HG03460 (cell line): ENCODE measurements at regions not wholly inside any gene's neighbourhood (a gene's known extent, or its start where the extent isn't known, plus 50 kb on each side); places are given as distances from the start of the nearest gene placed in this dataset.
"Not testable (repeated sequence)": the region's sequence is repeated elsewhere in the genome, so short reads cannot be mapped to it uniquely, and the experiment has no call there.

Experiments used
- ATAC-seq: cut with Tn5 transposase; IDR thresholded peaks from one replicate; pipeline ENCODE4 v1.9.1; 2021; ENCODE audit not compliant: unreplicated experiment

DNA sequence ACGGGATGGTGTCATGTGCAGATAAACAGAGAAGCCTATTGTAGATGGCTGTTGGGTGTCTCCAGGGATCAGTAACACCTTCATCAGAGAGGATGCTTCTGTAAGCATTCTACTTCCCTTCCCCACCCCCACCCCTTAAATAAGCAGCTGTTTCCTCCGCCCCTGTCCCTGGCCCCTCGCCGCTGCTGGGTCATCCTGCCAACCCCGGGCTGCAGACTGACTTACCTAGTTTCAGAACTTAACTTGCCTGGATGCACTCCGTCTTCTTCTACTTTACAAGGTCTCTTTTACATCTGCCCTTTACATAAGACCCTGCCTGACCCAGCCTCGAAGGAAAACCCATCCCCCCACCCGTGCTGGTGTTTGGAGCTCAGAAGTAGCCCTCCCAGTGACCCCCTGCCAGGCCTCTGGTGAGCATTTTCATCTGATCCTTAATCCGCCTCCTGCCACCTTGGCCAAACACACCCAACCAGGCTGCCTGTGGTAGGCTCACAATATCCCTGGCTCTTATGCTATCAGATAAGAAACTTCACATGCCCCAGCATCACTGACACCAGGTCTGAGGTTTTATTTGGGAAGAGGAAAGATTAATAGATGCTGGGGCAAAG, 103.0 kb upstream of the HES1 start:
- ATAC-seq = no peak

DNA sequence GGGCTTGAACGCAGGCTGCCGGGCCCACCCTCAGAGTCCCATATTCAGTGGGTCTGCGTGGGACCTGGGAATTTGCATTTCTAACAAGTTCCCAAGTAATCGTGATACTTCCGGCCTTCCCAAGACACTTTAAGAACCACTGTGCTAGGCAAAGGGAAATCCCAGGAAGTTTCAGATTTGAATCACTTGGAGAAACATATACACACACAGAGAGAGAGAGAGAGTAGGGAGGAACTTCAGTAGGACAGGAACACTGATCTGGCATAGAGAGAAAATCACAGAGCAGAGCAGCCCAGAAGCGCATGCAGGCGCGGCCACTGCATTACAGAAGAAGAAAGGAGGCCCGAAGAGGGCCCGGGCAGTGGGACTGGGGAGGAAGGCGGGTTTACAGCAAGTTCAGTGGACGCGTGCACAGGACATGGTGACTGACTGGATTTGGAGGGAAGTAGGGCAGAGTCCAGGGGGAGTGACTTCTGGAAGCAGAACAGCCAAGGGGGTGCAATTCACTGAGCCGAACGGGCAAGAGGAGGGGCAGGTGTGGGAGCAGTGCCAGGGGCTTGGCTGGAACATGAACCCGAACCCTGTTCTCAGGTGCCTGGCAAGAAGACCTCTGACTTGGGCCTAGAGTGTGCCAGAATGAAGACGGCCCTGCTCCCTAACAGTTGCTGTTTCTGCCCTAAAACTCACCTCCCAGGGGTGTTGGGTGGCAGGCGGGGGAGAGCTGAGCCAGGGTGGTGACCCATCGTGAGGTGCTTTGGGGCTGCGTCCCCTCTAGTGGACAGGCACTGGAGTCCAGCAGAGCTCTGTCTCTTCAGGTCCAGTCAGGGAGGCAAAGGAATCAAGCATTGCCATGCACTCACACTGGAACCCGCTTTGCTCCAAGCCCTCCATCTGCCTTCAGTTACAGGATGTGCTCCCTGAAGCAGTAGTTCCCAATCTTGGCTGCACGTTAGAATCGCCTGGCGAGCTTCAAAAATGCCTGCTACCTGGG, 101.3 kb upstream of the HES1 start:
- no peak for ATAC-seq

- no peak for ATAC-seq
These were observed 100.4 kb upstream of the HES1 start for GRCh38 chr3:194035406-194036138.

DNA sequence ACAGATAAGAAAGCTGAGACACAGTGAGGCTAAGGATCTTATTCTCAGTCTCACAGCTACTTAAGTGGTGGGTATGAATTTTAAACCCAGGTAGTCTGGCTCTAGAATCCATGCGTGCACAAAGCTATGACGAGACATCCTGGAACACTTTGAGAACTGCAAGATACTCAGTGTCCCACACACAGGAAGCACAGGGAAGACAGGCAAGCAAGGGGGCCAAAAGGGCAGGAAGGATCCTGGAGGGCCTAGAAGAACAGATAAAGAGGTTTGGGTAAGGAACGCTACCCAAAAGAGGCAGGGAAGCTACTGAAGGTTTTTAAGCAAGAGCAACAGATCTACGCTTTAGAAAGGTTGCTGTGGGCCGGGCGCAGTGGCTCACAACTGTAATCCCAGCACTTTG, 99.1 kb upstream of the HES1 start:
- ATAC-seq = no peak

DNA sequence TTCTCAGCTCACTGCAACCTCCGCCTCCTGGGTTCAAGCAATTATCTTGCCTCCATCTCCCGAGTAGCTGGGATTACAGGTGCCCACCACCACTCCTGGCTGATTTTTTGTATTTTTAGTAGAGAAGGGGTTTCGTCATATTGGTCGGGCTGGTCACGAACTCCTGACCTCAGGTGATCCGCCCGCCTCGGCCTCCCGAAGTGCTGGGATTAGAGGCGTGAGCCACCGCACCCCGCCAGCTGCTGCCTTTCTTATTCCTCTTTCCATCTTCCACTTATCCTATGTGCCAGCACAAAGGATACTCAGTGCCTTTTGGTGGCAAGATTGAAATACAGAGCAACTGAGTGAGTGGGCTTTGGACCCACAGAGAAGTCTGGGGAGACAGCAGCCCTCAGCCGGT, 97.6 kb upstream of the HES1 start:
- ATAC-seq = not testable (repeated sequence)

- ATAC-seq = no peak
These were observed 97.0 kb upstream of the HES1 start for GRCh38 chr3:194038960-194039359.

DNA sequence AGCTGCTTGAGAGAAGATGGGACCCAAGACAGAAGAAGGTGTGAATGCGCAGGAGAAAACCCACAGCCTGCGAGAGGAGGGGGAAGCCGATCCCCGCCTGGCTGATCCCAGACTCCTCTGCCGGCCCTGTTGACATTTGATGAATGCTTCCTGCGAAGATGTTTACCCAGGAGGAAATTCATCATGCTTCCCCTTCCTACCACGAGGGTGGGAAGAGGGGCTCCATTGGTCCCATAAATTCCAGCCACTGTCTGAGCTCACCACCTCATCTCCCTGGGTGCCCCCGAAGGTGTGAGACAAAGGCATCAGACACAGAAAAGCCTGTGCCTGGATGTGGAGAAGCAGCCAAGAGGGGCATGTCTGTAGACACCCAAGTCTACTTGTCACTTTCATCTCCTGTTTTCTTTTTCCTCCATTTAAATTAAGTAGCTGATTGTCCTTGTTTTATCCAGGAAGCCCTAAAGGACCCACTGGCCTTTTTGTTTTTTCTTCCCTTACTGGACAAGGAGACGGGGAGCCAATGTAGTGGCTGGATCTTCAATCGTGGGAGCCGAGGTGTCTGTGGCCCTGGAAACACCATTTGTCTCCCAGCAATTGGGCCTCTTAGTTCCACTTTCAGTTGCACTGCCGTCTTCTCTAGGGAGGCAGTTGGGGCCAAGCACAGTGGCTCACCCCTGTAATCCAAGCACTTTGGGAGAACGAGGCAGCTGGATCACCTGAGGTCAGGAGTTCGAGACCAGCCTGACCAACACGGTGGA, 95.3 kb upstream of the HES1 start:
- ATAC-seq = no peak

GRCh38 chr3:194042927-194043326, 93.0 kb upstream of the HES1 start:
- no peak for ATAC-seq

DNA sequence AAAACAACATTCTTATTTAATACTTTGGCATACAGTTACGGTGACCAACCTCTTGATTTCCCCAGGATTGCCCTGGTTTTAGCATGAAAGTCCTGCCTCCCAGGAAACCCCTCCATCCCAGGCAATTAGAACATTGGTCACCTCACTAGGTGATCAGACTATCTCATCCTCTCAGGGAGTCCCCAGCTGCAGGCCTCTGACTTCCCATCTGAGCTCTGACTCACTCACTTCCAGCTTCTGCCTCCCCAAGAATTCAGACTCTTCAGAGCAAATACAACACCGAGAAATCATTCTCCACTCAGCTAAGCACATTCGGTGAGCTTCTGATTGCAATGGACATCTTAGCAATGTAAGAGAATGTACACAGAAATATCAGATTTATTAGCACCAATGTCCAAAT, 92.4 kb upstream of the HES1 start:
- ATAC-seq = no peak

- peak; percentile 92 for ATAC-seq
These were observed 90.7 kb upstream of the HES1 start for GRCh38 chr3:194045289-194045688.

- ATAC-seq = no peak
These were observed 90.0 kb upstream of the HES1 start for GRCh38 chr3:194045919-194046318.

- ATAC-seq = no peak
These were observed 89.4 kb upstream of the HES1 start for GRCh38 chr3:194046531-194046930.

DNA sequence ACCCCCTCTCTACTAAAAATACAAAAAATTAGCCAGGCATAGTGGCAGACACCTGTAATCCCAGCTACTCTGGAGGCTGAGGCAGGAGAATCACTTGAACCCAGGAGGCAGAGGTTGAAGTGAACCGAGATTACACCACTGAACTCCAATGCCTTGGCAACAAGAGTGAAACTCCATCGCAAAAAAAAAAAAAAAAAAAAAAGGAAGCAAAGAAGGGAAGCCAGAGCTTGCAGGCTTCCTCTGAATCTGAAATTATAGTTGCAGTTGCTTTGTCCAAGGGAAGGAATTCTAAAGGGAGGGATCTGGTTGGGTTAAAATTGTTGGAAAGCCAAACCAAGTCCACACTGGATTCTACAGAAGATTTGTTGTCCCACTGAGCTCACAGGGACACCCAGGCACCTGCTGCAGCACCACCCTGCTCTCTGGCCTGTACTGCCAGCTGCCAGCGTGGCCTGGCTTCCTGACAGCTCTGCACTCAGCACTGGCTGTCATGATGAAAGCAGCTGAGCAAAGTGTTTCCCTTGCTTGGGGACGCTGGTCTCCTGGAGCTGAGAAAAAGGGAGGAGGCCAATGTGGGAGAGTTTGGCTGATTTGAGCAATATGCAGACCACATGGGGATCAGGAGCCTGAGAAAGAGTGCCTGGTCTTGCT, 88.8 kb upstream of the HES1 start:
- no peak for ATAC-seq

GRCh38 chr3:194049394-194049793, 86.6 kb upstream of the HES1 start:
- ATAC-seq = no peak

GRCh38 chr3:194050782-194051320, 85.1 kb upstream of the HES1 start:
- ATAC-seq = no peak

DNA sequence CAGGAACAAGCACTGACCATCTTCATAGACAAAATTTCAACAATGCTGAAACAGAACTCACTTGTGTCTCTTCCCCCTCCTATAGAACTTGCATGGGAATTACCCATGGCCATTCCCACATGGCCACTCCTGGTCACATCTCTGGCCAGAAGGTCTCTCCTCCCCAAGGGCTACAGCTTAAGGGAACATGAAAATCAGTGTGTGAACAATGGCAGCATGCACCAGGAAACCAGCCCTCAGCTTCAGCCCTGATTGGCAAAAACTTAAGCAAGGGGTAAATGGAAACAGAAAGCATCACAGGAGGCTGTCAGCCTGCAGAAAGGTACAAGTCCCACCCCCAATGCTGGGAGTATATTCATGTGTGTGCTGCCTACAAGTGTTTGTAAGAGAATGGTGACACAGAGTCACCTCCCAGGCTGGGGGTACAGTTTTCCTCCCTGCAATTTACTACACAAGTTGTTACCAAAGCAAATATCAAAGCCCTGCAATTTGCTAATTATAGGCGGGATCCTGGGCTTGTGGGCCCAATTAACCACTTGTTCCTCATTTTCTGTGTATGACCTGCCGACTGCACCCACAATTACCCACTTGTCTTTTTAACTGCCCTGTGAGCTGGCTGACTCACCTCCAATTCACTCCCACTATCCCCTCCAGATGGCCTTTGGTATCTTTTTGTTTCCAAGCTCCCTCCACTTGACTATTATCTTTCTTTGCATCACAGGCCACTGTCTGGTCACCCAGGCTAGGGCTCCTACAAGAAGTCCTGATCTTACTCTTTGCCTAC, 84.4 kb upstream of the HES1 start:
- no peak for ATAC-seq

- no peak for ATAC-seq
These were observed 82.8 kb upstream of the HES1 start for GRCh38 chr3:194053136-194053535.

DNA sequence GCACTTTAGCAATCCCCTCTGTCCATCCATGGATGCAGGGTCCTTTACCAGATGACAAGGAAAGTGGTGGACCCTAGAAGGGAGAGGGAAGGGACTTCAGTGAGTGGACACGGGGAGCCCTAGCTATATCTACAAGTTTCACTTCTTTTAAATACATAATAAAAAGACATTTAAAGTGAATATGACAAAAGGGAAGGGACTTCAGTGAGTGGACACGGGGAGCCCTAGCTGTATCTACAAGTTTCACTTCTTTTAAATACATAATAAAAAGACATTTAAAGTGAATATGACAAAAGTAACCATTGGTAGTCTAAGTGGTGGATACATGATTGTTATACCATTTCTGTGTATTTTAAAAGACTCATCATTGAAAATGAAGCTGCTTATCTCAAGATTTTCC, 81.9 kb upstream of the HES1 start:
- no peak for ATAC-seq

- ATAC-seq = no peak
These were observed 81.4 kb upstream of the HES1 start for GRCh38 chr3:194054540-194054939.
